ENCODE measurements at regions not wholly inside any gene's neighbourhood (a gene's known extent, or its start where the extent isn't known, plus 50 kb on each side); places are given as distances from the start of the nearest gene placed in this dataset.
A peak's percentile ranks its signal among the peaks of the same experiment; 100 is the strongest.

GRCh38 chr3:14288833-14289451 is 110.3 kb downstream of the LSM3 start:
- DNase-seq = no peak

- DNase-seq = no peak
These were observed 111.2 kb downstream of the LSM3 start for GRCh38 chr3:14289590-14290461.

- no peak for DNase-seq
These were observed 111.6 kb upstream of the SLC6A6 start for GRCh38 chr3:14290631-14291385.

GRCh38 chr3:14295037-14295436 is 107.4 kb upstream of the SLC6A6 start:
- DNase-seq = no peak

- DNase-seq = no peak
These were observed 106.6 kb upstream of the SLC6A6 start for GRCh38 chr3:14295801-14296200.

- DNase-seq = peak; percentile 10
These were observed 105.1 kb upstream of the SLC6A6 start for GRCh38 chr3:14297305-14297704.

- DNase-seq = peak; percentile 46
These were observed 104.6 kb upstream of the SLC6A6 start for GRCh38 chr3:14297784-14298236.

- DNase-seq = no peak
These were observed 104.0 kb upstream of the SLC6A6 start for GRCh38 chr3:14298442-14298841.

- no peak for DNase-seq
These were observed 103.3 kb upstream of the SLC6A6 start for GRCh38 chr3:14298991-14299555.

- no peak for DNase-seq
These were observed 102.6 kb upstream of the SLC6A6 start for GRCh38 chr3:14299767-14300166.

- no peak for DNase-seq
These were observed 101.5 kb upstream of the SLC6A6 start for GRCh38 chr3:14300721-14301399.

- no peak for DNase-seq
These were observed 100.8 kb upstream of the SLC6A6 start for GRCh38 chr3:14301558-14301957.

- DNase-seq = no peak
These were observed 98.9 kb upstream of the SLC6A6 start for GRCh38 chr3:14303336-14304100.

GRCh38 chr3:14304101-14305045 is 98.0 kb upstream of the SLC6A6 start:
- no peak for DNase-seq

- no peak for DNase-seq
These were observed 97.1 kb upstream of the SLC6A6 start for GRCh38 chr3:14305324-14305723.

GRCh38 chr3:14306142-14306541 is 96.3 kb upstream of the SLC6A6 start:
- DNase-seq = no peak

GRCh38 chr3:14307656-14308302 is 94.6 kb upstream of the SLC6A6 start:
- no peak for DNase-seq

GRCh38 chr3:14311729-14312128 is 90.7 kb upstream of the SLC6A6 start:
- no peak for DNase-seq

GRCh38 chr3:14312375-14312774 is 90.0 kb upstream of the SLC6A6 start:
- no peak for DNase-seq

- no peak for DNase-seq
These were observed 85.3 kb upstream of the SLC6A6 start for GRCh38 chr3:14317057-14317553.

All from NCI-H1092 treated with DMSO at 0.1 percent for 48 hours (cell line).